Parathyroid adenoma (tissue), 2 donors: ENCODE measurements at regions not wholly inside any gene's neighbourhood (a gene's known extent, or its start where the extent isn't known, plus 50 kb on each side); places are given as distances from the start of the nearest gene placed in this dataset.
A peak's percentile ranks its signal among the peaks of the same experiment; 100 is the strongest.

Experiments used
- H2AFZ ChIP-seq: fragments of 300-600 bp; sonication (generic); one replicate; pipeline ENCODE4 v1.7.0; 2017; ENCODE audit warnings: antibody characterized with exemption, mild to moderate bottlenecking
- H3K27ac ChIP-seq: fragments of 300-600 bp; sonication (generic); one replicate; pipeline ENCODE4 v1.7.0; 2017
- H3K27me3 ChIP-seq: fragments of 300-600 bp; sonication (generic); one replicate; pipeline ENCODE4 v1.7.0; 2017; ENCODE audit warnings: low read length; ENCODE audit not compliant: control insufficient read depth, insufficient read depth
- H3K36me3 ChIP-seq: fragments of 300-600 bp; sonication (generic); one replicate; pipeline ENCODE4 v1.7.0; 2017; ENCODE audit warnings: low read length; ENCODE audit not compliant: control insufficient read depth, insufficient read depth
- H3K4me1 ChIP-seq: fragments of 300-600 bp; sonication (generic); one replicate; pipeline ENCODE4 v1.7.0; 2017; ENCODE audit warnings: control low read depth
- H3K4me2 ChIP-seq: fragments of 300-600 bp; sonication (generic); one replicate; pipeline ENCODE4 v1.7.0; 2017; ENCODE audit warnings: low read length
- H3K4me3 ChIP-seq: fragments of 300-600 bp; sonication (generic); one replicate; pipeline ENCODE4 v1.7.0; 2017; ENCODE audit warnings: low read depth, low read length
- H3K79me2 ChIP-seq: fragments of 300-600 bp; sonication (generic); one replicate; pipeline ENCODE4 v1.7.0; 2017; ENCODE audit warnings: control low read depth
- H3K9ac ChIP-seq: fragments of 300-600 bp; sonication (generic); one replicate; pipeline ENCODE4 v1.7.0; 2017; ENCODE audit warnings: mild to moderate bottlenecking
- H3K9me3 ChIP-seq: fragments of 300-600 bp; sonication (generic); one replicate; pipeline ENCODE4 v1.7.0; 2017; ENCODE audit warnings: low read length; ENCODE audit not compliant: control insufficient read depth
- CTCF ChIP-seq: fragments of 300-600 bp; sonication (generic); IDR thresholded peaks from one replicate; pipeline ENCODE4 v1.7.0; 2017; ENCODE audit warnings: antibody characterized with exemption, mild to moderate bottlenecking
- donor health status: primary hyperparathyroidism.

DNA sequence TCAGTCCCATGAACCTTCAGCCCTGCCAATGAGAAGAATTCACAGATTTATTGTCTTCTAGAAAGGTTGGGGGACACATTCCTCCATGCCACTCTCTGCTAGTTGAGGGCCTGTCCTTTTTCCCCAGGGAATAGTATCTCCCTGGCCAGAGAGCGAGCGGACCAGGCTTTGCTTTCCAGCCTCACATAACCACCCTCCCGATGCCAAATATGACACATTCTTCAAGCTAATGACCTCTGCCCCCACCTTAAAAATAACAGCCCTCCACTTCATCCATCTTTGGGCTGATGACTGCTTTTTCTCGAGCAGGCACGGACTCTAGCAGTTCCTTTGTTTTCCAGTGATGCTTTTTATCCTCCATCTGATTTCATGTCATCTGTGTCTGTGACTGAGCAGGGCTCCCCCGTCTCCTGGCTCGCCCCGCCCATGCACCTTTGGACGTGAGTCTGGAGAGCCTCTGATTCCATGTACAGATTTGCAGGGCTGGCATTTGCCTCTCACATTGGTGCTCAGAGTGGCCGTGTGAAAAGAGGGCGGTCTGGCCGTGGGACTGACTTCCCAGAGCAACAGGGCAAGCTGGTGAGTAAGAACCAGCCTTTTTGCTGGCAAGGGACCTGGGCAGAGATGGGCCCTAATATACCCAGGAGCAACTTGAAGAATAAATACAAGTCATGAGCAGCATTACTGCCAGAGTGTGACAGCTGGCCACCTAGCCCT is 279.8 kb downstream of the BCOR start:
- H3K79me2 ChIP-seq, result no peaks in the 10 kb centered on the region
- TF ChIP-seq CTCF, result no peak
- H3K9me3 ChIP-seq, result no peaks in the 10 kb centered on the region
- no peaks in the 10 kb centered on the region for H3K4me1 ChIP-seq
- H3K27me3 ChIP-seq, result no peaks in the 10 kb centered on the region
- H3K4me2 ChIP-seq, result no peak overlapping the region
- H3K27ac ChIP-seq, result no peak overlapping the region
- H3K4me3 ChIP-seq, result no peak overlapping the region
- no peak overlapping the region for H3K9ac ChIP-seq
- H2AFZ ChIP-seq, result no peak overlapping the region
- H3K36me3 ChIP-seq, result no peaks in the 10 kb centered on the region

DNA sequence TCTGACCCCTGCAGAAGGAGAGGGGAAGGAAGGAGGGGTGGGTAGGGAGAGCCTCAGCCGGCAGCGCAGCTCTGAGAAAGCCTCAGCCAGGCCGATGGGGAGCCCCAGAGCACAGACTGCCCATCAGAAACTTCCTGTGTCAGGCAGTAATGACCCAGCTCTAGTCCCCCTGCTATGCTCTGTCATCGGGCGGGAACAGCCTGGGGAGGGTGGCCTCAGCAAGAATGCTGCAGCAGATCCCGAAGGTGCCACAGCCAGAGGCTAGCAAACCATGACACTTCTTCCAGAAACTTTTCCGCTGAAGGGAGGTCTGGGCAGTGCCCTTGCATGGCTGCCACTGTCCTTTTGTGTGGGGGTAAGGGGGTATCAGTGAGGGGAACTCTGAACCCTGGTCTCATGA is 279.0 kb downstream of the BCOR start:
- H3K36me3 ChIP-seq, result no peaks in the 10 kb centered on the region
- no peaks in the 10 kb centered on the region for H3K4me1 ChIP-seq
- H3K79me2 ChIP-seq, result no peaks in the 10 kb centered on the region
- no peaks in the 10 kb centered on the region for H3K9me3 ChIP-seq
- H3K9ac ChIP-seq, result no peak overlapping the region
- no peak overlapping the region for H3K4me2 ChIP-seq
- TF ChIP-seq CTCF, result no peak
- no peak overlapping the region for H3K4me3 ChIP-seq
- H3K27ac ChIP-seq, result no peak overlapping the region
- H2AFZ ChIP-seq, result no peak overlapping the region
- no peaks in the 10 kb centered on the region for H3K27me3 ChIP-seq

GRCh38 chrX:39819921-39820849 is 277.6 kb downstream of the BCOR start:
- H3K4me1 ChIP-seq, result no peaks in the 10 kb centered on the region
- no peak overlapping the region for H3K9ac ChIP-seq
- no peaks in the 10 kb centered on the region for H3K36me3 ChIP-seq
- no peaks in the 10 kb centered on the region for H3K79me2 ChIP-seq
- H3K9me3 ChIP-seq, result no peaks in the 10 kb centered on the region
- no peak overlapping the region for H2AFZ ChIP-seq
- no peak overlapping the region for H3K4me3 ChIP-seq
- no peak for TF ChIP-seq CTCF
- H3K27ac ChIP-seq, result no peak overlapping the region
- peak overlapping the region; percentile 56 for H3K4me2 ChIP-seq
- H3K27me3 ChIP-seq, result no peaks in the 10 kb centered on the region

DNA sequence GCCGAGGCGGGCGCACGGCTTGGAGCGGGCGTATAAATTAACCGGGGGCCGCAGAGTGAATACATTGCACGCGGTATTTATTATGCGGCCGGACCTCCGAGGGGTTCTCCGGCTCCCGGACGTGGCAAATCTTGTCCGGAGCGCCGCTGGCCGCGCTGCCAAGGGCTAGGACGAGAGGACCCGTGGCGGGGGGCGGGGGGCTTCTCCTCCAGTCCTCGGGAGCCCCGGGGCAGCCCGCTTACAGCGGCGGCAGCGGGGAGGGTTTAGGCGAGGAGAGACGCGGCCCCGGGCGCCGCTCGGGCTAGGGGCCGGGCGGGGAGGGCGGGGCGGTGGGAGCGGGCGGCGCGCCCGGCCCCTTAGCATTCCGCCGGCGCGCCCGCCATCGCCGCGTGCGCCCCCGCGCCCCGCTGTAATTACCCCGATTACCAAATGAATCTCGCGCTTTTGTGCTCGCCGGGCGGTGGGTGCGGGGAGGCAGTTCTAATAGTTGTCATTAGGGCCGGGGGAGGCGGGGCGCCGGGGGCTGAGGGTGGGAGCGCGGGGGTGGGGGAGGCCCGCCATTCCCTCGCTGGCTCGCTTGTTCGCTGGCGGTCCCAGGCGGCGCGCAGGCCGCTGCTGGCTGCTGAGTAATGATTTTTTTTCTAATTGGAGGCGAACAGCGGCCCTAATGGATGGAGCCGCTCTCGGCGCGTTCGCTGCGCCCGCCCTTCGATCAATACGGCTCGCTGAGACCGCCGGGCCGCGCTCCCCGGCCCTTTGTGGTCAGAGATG is 276.6 kb downstream of the BCOR start:
- Histone ChIP-seq H3K4me3 (no peak overlapping the region), H3K9ac (no peak overlapping the region), H3K4me1 (no peaks in the 10 kb centered on the region), H3K79me2 (no peaks in the 10 kb centered on the region), H3K9me3 (no peaks in the 10 kb centered on the region), H3K27ac (no peak overlapping the region), H2AFZ (peak overlapping the region; percentile 33), H3K27me3 (no peaks in the 10 kb centered on the region), H3K4me2 (peak overlapping the region; percentile 56), H3K36me3 (no peaks in the 10 kb centered on the region)
- no peak for TF ChIP-seq CTCF
